ENCODE measurements at regions not wholly inside any gene's neighbourhood (a gene's known extent, or its start where the extent isn't known, plus 50 kb on each side); places are given as distances from the start of the nearest gene placed in this dataset.
"Not testable (repeated sequence)": the region's sequence is repeated elsewhere in the genome, so short reads cannot be mapped to it uniquely, and the experiment has no call there.

DNA sequence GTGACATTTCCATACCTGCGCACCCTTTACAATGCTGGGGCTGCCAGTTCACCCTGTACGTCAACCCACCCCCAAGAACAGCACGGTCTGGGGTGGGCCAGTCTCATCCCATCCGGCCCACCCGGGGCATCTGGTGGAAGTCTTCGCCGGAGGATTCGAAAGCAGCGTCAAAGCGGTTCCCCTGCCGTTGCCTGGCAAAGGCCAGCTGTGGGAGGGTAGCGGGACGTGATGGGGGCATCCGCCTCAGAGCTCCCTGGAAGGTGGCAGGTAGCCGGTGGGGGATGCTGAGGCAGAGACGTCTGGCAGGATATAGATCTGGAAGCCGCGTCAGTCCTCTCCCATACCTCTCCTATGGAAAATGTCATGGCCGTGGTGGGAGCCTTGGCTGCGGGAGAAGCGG lies 749.1 kb upstream of the DEFB115 start:
- DNase-seq (ENCODE audit: low read depth in 2 of 2) = not testable (repeated sequence)

DNA sequence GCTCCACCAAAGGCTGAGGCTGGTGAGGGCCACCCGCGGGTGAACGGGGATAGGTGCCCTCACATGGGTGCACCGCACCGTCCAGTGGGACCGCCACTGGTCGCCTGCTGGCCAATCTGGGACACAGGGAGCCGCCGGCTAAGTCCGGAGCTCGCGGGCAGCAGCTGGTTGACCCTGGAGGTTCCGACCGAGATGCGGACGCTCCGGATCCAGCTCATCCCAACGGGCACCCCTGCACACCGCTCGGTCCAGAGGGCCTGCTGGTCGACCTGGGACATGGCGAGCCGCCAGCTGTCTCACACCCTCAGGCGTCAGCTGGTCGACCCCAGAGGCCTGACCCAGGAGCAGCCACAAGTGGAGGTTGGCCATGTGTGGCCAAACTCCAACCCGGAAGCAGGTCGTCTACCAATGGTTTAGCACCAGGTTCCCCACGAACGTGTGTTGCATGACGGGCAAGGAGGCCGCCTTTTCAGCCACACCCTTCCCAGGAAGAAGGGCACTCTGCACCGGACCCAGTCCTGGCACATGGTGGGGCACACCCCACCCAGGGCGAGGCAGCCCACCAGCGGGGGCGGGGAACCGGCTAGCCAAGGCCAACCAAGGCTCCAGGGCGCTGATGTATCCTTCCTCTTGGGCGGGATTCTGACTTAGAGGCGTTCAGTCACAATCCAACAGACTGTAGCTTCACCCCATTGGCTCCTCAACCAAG lies 746.0 kb upstream of the DEFB115 start:
- DNase-seq (ENCODE audit: low read depth in 2 of 2) = no peak

DNA sequence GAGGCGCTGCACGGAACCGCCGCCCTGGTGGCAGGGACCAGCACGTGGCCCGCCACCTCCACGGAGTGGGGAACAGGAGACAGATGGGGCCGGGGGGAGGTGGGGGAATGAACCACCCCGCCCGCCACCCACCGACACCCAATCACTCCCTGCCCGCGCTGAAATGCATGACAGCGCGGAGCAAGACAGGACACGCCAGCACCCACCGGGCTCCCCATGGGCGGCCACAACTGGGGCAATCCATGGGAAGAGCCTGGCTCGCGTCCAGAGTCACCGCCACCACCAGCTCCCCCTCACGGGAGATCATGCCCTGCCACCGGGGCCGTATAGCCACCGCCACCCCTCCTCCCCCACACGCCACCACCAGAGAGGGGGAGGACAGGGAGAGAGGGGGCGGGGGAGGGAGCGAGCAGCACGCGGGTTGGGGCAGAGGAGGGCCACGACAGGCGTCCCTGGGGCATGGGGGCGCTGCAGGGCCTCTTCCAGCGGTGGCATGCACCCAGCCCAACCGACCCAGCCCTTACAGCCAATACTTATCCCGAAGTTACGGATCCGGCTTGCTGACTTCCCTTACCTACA lies 744.3 kb upstream of the DEFB115 start:
- DNase-seq (ENCODE audit: low read depth in 2 of 2) = no peak

- DNase-seq (ENCODE audit: low read depth in 2 of 2) = not testable (repeated sequence)
Observed at GRCh38 chr20:30515915-30516314, 741.5 kb upstream of the DEFB115 start.

DNA sequence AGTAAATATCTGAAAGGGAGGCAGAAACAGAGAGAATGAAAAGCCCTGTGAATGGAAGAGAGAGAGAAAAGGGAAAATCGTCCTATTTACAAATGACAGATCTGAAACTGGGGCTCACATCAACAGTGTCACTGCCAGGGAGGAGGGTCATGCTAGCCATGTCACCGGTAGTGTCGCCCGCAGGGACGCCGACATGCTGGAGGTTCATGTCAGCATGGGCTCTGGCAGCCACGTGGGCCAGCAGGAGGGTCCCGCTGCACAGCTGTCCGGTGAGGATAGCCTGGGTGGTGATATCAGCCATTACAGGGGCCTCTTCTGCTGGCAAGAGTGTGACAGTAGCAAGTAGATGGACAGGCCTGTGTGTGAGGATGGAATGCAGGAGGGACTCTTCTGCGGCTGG lies 738.6 kb upstream of the DEFB115 start:
- DNase-seq (ENCODE audit: low read depth in 2 of 2) = not testable (repeated sequence)

DNA sequence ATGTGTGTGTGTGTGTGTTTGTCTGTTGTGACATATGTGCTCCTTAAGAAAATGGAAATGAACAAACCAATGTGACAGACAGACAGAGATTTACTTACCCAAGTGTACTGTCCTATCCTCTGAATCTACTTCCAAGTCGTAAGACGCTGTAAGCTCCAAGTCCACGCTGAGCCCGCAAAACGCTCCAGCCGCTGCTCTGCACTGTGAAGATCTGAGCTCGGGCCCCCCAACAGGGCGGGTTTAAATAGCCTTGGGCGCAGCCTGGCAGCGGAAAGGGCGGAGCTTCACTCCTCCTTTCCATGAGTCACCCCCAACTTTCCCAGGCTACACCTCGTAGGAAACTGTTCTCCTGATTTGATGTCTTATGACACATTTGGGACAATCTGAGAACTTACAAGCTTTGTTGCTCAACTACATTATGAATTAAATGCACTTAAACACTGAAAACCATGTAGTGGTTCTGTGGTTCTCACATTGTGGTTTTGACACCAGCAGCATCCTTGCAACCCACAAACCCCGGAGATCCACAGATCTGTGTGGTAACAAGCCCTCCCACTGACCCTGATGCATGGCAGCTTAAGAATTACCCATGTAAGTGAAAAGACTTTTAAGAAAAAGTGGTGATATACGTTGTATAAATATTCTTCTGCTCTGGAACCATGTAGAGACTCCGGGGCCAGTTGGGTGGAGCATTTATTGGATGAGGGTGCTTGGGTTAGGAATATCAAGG lies 735.6 kb upstream of the DEFB115 start:
- not testable (repeated sequence) for DNase-seq (ENCODE audit: low read depth in 2 of 2)

DNA sequence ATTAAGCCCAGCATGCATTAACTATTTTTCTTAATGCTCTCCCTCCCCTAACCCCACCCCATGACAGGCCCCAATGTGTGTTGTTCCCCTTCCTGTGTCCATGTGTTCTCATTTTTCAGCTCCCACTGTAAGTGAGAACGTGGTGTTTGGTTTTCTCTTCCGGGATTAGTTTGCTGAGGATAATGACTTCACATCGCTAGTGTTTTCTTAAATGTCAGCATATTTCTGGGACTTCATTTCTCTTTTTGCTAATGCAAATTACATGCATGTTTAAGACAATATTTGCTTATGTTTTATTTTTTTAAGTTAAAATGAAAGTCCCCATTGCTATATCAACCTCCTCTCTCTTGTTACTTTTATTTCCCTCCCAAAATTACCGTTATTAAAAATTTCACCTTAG lies 733.3 kb upstream of the DEFB115 start:
- not testable (repeated sequence) for DNase-seq (ENCODE audit: low read depth in 2 of 2)

DNA sequence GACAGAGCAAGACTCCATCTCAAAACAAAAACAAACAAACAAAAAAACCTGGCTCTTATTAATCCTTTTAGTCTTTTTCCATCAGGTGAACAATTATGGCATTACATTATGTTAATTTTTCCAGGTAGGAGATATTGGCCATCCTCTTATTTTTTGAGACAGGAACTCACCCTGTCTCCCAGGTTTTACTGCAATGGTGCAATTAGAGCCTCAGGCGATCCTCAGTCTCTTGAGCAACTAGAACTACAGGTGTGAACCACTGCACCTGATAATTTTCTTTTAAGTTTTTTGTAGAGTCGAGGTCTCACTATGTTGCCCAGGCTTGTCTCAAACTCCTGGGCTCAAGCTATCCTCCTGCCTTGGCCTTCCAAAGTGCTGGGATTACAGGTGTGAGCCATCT lies 732.7 kb upstream of the DEFB115 start:
- not testable (repeated sequence) for DNase-seq (ENCODE audit: low read depth in 2 of 2)

- not testable (repeated sequence) for DNase-seq (ENCODE audit: low read depth in 2 of 2)
Observed at GRCh38 chr20:30533653-30534052, 723.8 kb upstream of the DEFB115 start.

- not testable (repeated sequence) for DNase-seq (ENCODE audit: low read depth in 2 of 2)
Observed at GRCh38 chr20:30537459-30537858, 720.0 kb upstream of the DEFB115 start.

GRCh38 chr20:30540330-30541069 lies 717.0 kb upstream of the DEFB115 start:
- DNase-seq (ENCODE audit: low read depth in 2 of 2) = not testable (repeated sequence)

- not testable (repeated sequence) for DNase-seq (ENCODE audit: low read depth in 2 of 2)
Observed at GRCh38 chr20:30551236-30551635, 706.2 kb upstream of the DEFB115 start.

DNA sequence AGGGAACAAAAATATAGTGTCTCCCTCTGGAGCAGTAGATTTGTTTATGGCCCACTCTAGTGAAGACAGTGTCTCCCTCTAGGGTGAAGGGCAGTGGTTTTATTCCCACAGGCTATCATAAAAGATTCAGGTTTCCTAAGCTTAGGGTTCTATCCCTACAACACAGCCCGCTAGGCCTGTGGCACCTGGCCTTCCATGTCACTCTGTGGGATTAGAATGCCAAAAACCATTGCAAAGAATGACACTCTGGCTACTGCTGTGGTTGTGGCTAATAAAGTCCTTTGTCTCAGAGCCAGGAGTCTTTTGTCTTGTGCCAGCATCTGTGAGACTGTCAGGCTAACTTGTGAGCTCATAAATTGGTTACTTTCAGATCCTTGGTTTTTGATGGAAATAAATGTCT lies 700.7 kb upstream of the DEFB115 start:
- not testable (repeated sequence) for DNase-seq (ENCODE audit: low read depth in 2 of 2)

GRCh38 chr20:30565086-30565485 lies 692.4 kb upstream of the DEFB115 start:
- DNase-seq (ENCODE audit: low read depth in 2 of 2) = not testable (repeated sequence)

DNA sequence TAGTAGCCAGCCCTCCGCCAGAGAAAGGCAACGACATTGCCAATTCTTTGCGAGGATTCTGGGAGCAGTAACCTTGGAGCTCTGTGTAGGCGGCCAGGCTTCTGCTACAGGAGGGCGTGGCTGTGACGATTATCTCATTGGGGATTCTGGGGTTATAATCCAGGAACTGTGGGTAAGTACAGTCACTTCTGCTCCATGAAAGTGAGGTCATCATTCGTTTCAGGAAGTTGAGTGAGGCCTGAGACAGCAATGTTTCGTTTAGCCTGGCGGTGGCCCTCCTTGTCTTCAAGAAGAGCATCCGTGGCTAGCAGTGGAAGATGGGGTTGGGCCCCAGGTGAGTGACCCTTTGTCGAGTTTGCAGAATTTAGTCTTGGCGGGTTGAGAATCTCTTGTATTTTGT lies 687.6 kb upstream of the DEFB115 start:
- DNase-seq (ENCODE audit: low read depth in 2 of 2) = not testable (repeated sequence)

DNA sequence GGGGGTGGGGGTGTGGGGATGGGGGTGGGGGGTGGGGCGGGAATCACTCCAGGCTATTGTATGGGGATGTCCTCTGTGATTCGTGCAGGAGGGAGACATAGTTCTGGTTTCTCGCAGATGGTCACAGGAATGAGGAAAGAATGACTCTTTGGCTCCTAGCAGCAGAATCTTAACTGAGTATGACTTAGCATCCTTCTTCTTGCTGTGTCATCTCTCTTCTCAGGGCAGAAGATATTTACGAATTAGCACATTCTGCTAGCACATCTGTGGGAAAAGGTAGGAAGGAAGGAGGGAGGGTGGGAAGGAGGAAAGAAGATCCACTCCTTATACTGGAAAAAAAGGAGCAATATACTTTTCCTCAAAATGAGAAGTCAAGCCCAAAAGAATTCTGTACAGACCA lies 686.8 kb upstream of the DEFB115 start:
- DNase-seq (ENCODE audit: low read depth in 2 of 2) = not testable (repeated sequence)

DNA sequence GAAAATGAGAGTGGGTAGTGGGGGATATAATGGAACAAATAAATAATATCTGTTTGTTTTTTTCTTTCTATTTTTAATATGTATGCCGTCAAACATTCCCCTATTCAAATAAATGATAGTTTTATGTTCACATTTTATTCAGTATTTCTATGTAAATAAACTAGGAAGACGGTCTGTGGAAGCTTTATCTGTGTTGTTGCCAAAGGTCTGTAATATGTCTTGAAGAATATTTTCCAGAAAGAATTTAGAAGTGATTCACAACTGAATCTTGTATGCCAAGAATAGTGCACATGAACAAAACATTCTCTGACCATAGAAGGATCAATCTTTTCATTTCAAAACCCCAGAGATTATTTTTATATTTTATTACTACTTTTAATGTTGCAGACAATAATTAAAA lies 683.1 kb upstream of the DEFB115 start:
- DNase-seq (ENCODE audit: low read depth in 2 of 2) = not testable (repeated sequence)

- DNase-seq (ENCODE audit: low read depth in 2 of 2) = not testable (repeated sequence)
Observed at GRCh38 chr20:30579069-30579468, 678.4 kb upstream of the DEFB115 start.

DNA sequence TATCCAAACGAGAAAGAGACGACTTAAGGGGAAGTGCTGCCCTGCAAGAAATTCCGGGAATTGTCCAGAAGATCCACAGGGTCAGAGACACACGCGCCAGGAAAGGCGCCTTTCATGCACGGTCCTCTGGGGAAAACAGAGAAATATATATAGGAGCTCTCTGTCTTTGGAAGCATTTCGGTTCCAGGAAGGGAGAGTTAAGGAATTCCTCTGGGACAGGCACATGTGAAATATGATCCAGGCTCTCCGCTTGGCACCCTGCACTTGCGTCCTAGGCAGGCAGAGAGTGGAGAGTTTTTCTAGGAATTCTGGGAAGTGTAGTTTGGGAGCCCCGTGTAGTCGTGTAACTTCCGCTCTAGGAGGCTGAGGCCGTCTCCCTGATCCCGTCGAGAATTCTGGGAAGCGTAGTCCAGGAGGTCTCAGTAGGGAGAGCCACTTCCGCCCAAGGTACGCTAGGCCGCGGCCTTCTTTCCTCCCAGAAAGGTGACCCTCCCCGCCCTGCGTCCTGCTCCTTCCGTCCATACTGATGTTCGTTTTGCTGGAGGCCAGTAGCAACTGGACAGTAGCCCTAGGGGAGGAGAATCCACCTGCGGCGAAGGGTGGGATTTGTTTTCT lies 677.5 kb upstream of the DEFB115 start:
- DNase-seq (ENCODE audit: low read depth in 2 of 2) = not testable (repeated sequence)

DNA sequence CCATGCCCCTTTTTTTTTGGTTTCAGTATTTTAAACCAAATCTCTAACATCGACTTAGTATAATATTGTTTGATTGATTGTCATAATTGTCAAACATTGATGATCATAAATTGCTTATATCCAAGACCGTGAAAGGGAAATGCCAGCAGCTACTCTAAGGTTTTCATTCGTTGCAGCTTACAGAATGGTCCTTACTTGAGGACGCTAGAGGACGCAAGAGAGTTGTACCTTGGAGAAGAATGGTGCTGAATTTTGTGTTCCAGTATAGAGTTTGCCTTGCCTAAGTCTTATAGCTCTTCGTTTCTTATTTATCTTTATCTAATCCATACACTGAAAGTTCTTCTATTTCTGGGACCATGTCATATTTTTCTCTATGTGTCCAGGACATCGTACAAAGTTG lies 675.6 kb upstream of the DEFB115 start:
- not testable (repeated sequence) for DNase-seq (ENCODE audit: low read depth in 2 of 2)

GRCh38 chr20:30584403-30584802 lies 673.1 kb upstream of the DEFB115 start:
- not testable (repeated sequence) for DNase-seq (ENCODE audit: low read depth in 2 of 2)
